ENCODE measurements at regions not wholly inside any gene's neighbourhood (a gene's known extent, or its start where the extent isn't known, plus 50 kb on each side); places are given as distances from the start of the nearest gene placed in this dataset.

- TF ChIP-seq, protein P1, sequence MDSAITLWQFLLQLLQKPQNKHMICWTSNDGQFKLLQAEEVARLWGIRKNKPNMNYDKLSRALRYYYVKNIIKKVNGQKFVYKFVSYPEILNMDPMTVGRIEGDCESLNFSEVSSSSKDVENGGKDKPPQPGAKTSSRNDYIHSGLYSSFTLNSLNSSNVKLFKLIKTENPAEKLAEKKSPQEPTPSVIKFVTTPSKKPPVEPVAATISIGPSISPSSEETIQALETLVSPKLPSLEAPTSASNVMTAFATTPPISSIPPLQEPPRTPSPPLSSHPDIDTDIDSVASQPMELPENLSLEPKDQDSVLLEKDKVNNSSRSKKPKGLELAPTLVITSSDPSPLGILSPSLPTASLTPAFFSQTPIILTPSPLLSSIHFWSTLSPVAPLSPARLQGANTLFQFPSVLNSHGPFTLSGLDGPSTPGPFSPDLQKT (IDR thresholded peaks at IDR 0.05; ENCODE audit: borderline replicate concordance, low read depth, low read length), result no peak
- TF ChIP-seq ZNF211 (tag by site-specific recombination; IDR thresholded peaks at IDR 0.05; ENCODE audit: low read depth), result no peak
- no peak for TF ChIP-seq KLF1 (tag by site-specific recombination; IDR thresholded peaks at IDR 0.05)
- no peak for TF ChIP-seq SP7 (tag by site-specific recombination; IDR thresholded peaks at IDR 0.05)
- TF ChIP-seq ZBTB17 (tag by site-specific recombination; IDR thresholded peaks at IDR 0.05), result no peak
- no peak for TF ChIP-seq ZNF311 (tag by site-specific recombination; IDR thresholded peaks at IDR 0.05; ENCODE audit: borderline replicate concordance)
- TF ChIP-seq MZF1 (tag by site-specific recombination; IDR thresholded peaks at IDR 0.05; ENCODE audit: borderline replicate concordance), result no peak
- TF ChIP-seq, protein P2, sequence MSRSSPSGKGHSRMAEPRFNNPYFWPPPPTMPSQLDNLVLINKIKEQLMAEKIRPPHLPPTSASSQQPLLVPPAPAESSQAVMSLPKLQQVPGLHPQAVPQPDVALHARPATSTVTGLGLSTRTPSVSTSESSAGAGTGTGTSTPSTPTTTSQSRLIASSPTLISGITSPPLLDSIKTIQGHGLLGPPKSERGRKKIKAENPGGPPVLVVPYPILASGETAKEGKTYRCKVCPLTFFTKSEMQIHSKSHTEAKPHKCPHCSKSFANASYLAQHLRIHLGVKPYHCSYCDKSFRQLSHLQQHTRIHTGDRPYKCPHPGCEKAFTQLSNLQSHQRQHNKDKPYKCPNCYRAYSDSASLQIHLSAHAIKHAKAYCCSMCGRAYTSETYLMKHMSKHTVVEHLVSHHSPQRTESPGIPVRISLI (tag by site-specific recombination; IDR thresholded peaks at IDR 0.05), result no peak
- no peak for TF ChIP-seq ZNF549 (tag by site-specific recombination; IDR thresholded peaks at IDR 0.05)
- no peak for TF ChIP-seq ZBTB7A (tag by site-specific recombination; IDR thresholded peaks at IDR 0.05; ENCODE audit: low read depth)
- TF ChIP-seq EGR2 (tag by site-specific recombination; IDR thresholded peaks at IDR 0.05; ENCODE audit: low read depth), result no peak
These were observed 1397.6 kb upstream of the DDX18 start (continued) for GRCh38 chr2:116416731-116417377.

- H3K27ac ChIP-seq (ENCODE audit: extremely low read depth, low read depth, low read length), result no peak overlapping the region
- TF ChIP-seq ZNF529 (tag by site-specific recombination; IDR thresholded peaks at IDR 0.05; ENCODE audit: insufficient replicate concordance) (no peak), ZNF48 (tag by site-specific recombination; IDR thresholded peaks at IDR 0.05) (no peak), ZNF600 (tag by site-specific recombination; IDR thresholded peaks at IDR 0.05) (no peak), GLIS2 (tag by site-specific recombination; IDR thresholded peaks at IDR 0.05) (no peak), CTCF (tag by site-specific recombination; IDR thresholded peaks at IDR 0.05) (no peak), ZNF404 (tag by site-specific recombination; IDR thresholded peaks at IDR 0.05) (no peak), KLF10 (tag by site-specific recombination; IDR thresholded peaks at IDR 0.05) (no peak), HOXC10 (CRISPR knock-in tag; IDR thresholded peaks at IDR 0.05) (no peak), ZBTB20 (tag by site-specific recombination; IDR thresholded peaks at IDR 0.05) (no peak), ZNF596 (tag by site-specific recombination; IDR thresholded peaks at IDR 0.05) (no peak), ZNF510 (tag by site-specific recombination; IDR thresholded peaks at IDR 0.05; ENCODE audit: insufficient replicate concordance) (no peak), ZNF473 (tag by site-specific recombination; IDR thresholded peaks at IDR 0.05) (no peak), ZNF174 (tag by site-specific recombination; IDR thresholded peaks at IDR 0.05) (no peak)
- no peaks in the 10 kb centered on the region for H3K36me3 ChIP-seq (ENCODE audit: control insufficient read depth in 2 of 2, insufficient read depth in 1 of 2, low read length in 2 of 2)
- H3K4me3 ChIP-seq (ENCODE audit: low read depth, low read length), result no peak overlapping the region
- H3K4me1 ChIP-seq (ENCODE audit: control insufficient read depth, insufficient read depth, low read length), result no peaks in the 10 kb centered on the region
- POLR2A ChIA-PET, result no interaction called here
- H3K9me3 ChIP-seq (ENCODE audit: control insufficient read depth, insufficient read depth, low read depth, low read length), result no peaks in the 10 kb centered on the region
- CTCF ChIA-PET, result no interaction called here
These were observed 1378.8 kb upstream of the DDX18 start for GRCh38 chr2:116435648-116436047.

All from HEK293 (cell line).